ENCODE measurements at regions not wholly inside any gene's neighbourhood (a gene's known extent, or its start where the extent isn't known, plus 50 kb on each side); places are given as distances from the start of the nearest gene placed in this dataset.

GRCh38 chr18:42164556-42164955 lies 209.5 kb downstream of the PIK3C3 start:
- Histone ChIP-seq H3K27ac (no peak overlapping the region), H3K4me3 (no peak overlapping the region), H3K4me1 (no peaks in the 10 kb centered on the region), H3K9me3 (no peaks in the 10 kb centered on the region), H3K36me3 (no peaks in the 10 kb centered on the region), H3K27me3 (no peaks in the 10 kb centered on the region)
- TF ChIP-seq EP300 (IDR thresholded peaks at IDR 0.05; ENCODE audit: low read depth) (no peak), CTCF (IDR thresholded peaks at IDR 0.05) (no peak), POLR2AphosphoS5 (IDR thresholded peaks at IDR 0.05) (no peak), POLR2A (IDR thresholded peaks at IDR 0.05) (no peak)
- intact Hi-C loops (cut with DNase I; ENCODE audit: low total_unique reads) = no loop called here
- WGBS, 2 donors (ENCODE audit: low coverage in 1 of 2) = 67 to 100% methylated on average over 1 of the region's 1 CpG
- DNase-seq = no peak
- in situ Hi-C loops (cut with MboI; ENCODE audit: low pct_ligation_motif_present in 1 of 4, low pct_unique_long_range_greater_than_20kb in 1 of 4, low sequenced_read_pairs in 3 of 4) = no loop called here

- Histone ChIP-seq H3K27ac (no peak overlapping the region), H3K36me3 (no peaks in the 10 kb centered on the region), H3K9me3 (no peaks in the 10 kb centered on the region), H3K4me3 (no peak overlapping the region), H3K4me1 (no peaks in the 10 kb centered on the region), H3K27me3 (no peaks in the 10 kb centered on the region)
- intact Hi-C loops (cut with DNase I; ENCODE audit: low total_unique reads) = no loop called here
- in situ Hi-C loops (cut with MboI; ENCODE audit: low pct_ligation_motif_present in 1 of 4, low pct_unique_long_range_greater_than_20kb in 1 of 4, low sequenced_read_pairs in 3 of 4) = no loop called here
- no peak for TF ChIP-seq EP300 (IDR thresholded peaks at IDR 0.05; ENCODE audit: low read depth)
- TF ChIP-seq POLR2AphosphoS5 (IDR thresholded peaks at IDR 0.05) = no peak
- TF ChIP-seq POLR2A (IDR thresholded peaks at IDR 0.05) = no peak
- no peak for TF ChIP-seq CTCF (IDR thresholded peaks at IDR 0.05)
- DNase-seq = no peak
- 30 to 38% methylated on average over 1 of the region's 1 CpG for WGBS, 2 donors (ENCODE audit: low coverage in 1 of 2)
Observed at GRCh38 chr18:42165922-42166513, 211.0 kb downstream of the PIK3C3 start.

GRCh38 chr18:42168487-42168886 lies 213.5 kb downstream of the PIK3C3 start:
- Histone ChIP-seq H3K4me1 (no peaks in the 10 kb centered on the region), H3K36me3 (no peaks in the 10 kb centered on the region), H3K27ac (no peak overlapping the region), H3K27me3 (no peaks in the 10 kb centered on the region), H3K4me3 (no peak overlapping the region), H3K9me3 (no peaks in the 10 kb centered on the region)
- DNase-seq = no peak
- WGBS, 2 donors (ENCODE audit: low coverage in 1 of 2) = 76 to 89% methylated on average over 2 of the region's 2 CpGs
- TF ChIP-seq POLR2A (IDR thresholded peaks at IDR 0.05) = no peak
- no peak for TF ChIP-seq POLR2AphosphoS5 (IDR thresholded peaks at IDR 0.05)
- no peak for TF ChIP-seq EP300 (IDR thresholded peaks at IDR 0.05; ENCODE audit: low read depth)
- no peak for TF ChIP-seq CTCF (IDR thresholded peaks at IDR 0.05)
- intact Hi-C loops (cut with DNase I; ENCODE audit: low total_unique reads) = no loop called here
- in situ Hi-C loops (cut with MboI; ENCODE audit: low pct_ligation_motif_present in 1 of 4, low pct_unique_long_range_greater_than_20kb in 1 of 4, low sequenced_read_pairs in 3 of 4) = no loop called here

GRCh38 chr18:42168907-42169306 lies 213.9 kb downstream of the PIK3C3 start:
- Histone ChIP-seq H3K4me3 (no peak overlapping the region), H3K9me3 (no peaks in the 10 kb centered on the region), H3K4me1 (no peaks in the 10 kb centered on the region), H3K27ac (no peak overlapping the region), H3K36me3 (no peaks in the 10 kb centered on the region), H3K27me3 (no peaks in the 10 kb centered on the region)
- in situ Hi-C loops (cut with MboI; ENCODE audit: low pct_ligation_motif_present in 1 of 4, low pct_unique_long_range_greater_than_20kb in 1 of 4, low sequenced_read_pairs in 3 of 4) = no loop called here
- no peak for DNase-seq
- WGBS, 2 donors (ENCODE audit: low coverage in 1 of 2) = 65 to 66% methylated on average over 3 of the region's 3 CpGs
- no peak for TF ChIP-seq CTCF (IDR thresholded peaks at IDR 0.05)
- no peak for TF ChIP-seq POLR2A (IDR thresholded peaks at IDR 0.05)
- no peak for TF ChIP-seq EP300 (IDR thresholded peaks at IDR 0.05; ENCODE audit: low read depth)
- TF ChIP-seq POLR2AphosphoS5 (IDR thresholded peaks at IDR 0.05) = no peak
- intact Hi-C loops (cut with DNase I; ENCODE audit: low total_unique reads) = no loop called here
